LNCAP (cell line): ENCODE measurements at regions not wholly inside any gene's neighbourhood (a gene's known extent, or its start where the extent isn't known, plus 50 kb on each side); places are given as distances from the start of the nearest gene placed in this dataset.

Experiments used
- CTCF ChIP-seq: fragments of 450-650 bp; IDR thresholded peaks from 2 replicates; pipeline ENCODE4 v1.5.1; 2017; ENCODE audit warnings: mild to moderate bottlenecking

- TF ChIP-seq CTCF = no peak
Measured at GRCh38 chr10:8173866-8174243, 119.4 kb downstream of the GATA3 start.

- TF ChIP-seq CTCF = no peak
Measured at GRCh38 chr10:8174762-8175161, 120.3 kb downstream of the GATA3 start.

GRCh38 chr10:8180360-8181109, 126.0 kb downstream of the GATA3 start:
- no peak for TF ChIP-seq CTCF

DNA sequence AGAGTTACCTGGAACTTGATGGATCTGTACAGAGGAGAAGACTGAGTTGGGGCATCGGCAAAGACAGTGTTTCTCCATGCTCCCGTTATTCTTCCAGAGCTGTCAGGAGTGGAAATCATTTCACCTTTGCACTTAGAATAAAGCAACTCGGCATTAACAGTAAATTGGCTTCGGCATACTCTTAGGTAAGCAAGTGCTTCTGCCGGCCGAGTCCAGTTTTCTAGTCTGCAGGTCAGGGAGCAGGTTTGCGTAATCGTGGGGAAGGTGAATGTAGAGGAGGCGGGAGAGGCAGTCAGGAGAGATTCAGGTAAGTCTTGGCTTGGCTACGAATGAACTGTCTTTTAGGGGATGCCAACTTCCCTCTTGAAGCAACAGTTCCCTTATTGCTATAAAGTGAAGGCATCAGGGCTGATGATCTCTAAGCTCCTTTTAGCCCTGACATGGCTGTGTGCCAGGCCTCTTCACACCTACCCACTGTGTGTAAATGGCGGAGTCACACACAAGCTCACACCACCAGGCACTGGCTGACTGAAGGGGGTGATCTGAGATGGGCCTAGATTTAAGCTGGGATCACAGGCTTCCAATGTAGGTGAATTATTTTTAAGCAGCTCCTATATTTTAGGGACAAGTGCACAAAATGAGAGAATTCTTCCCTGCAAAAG, 127.1 kb downstream of the GATA3 start:
- no peak for TF ChIP-seq CTCF

- no peak for TF ChIP-seq CTCF
Measured at GRCh38 chr10:8182806-8183205, 128.3 kb downstream of the GATA3 start.

GRCh38 chr10:8183241-8183704, 128.8 kb downstream of the GATA3 start:
- TF ChIP-seq CTCF = no peak

- no peak for TF ChIP-seq CTCF
Measured at GRCh38 chr10:8187171-8187666, 132.7 kb downstream of the GATA3 start.
